ENCODE measurements at regions not wholly inside any gene's neighbourhood (a gene's known extent, or its start where the extent isn't known, plus 50 kb on each side); places are given as distances from the start of the nearest gene placed in this dataset.
A peak's percentile ranks its signal among the peaks of the same experiment; 100 is the strongest.

GRCh38 chr6:166743406-166744222, 116.6 kb upstream of the RPS6KA2 start:
- H3K23me2 ChIP-seq (ENCODE audit: insufficient read length, low read depth, low read length, poor library complexity, severe bottlenecking), result no peaks in the 10 kb centered on the region
- H2AK5ac ChIP-seq (ENCODE audit: insufficient read length, low read length), result no peak overlapping the region
- H3K36me3 Mint-ChIP-seq (ENCODE audit: insufficient read depth in 1 of 3, low read depth in 3 of 3), result no peaks in the 10 kb centered on the region
- no peak overlapping the region for H3K4ac ChIP-seq (ENCODE audit: low read depth, low read length)
- no CpG with 5 or more reads among the region's 21 CpGs for WGBS (ENCODE audit: extremely low coverage, insufficient read length, low lambda C conversion rate)
- no peak for DNase-seq
- peak overlapping the region in 2 of 3 experiments; percentile 57 to 67; a peak in 2 of 7 replicates for H3K27ac Mint-ChIP-seq
- peaks cover 3% of the 10 kb centered on the region; the same call in 1 of the 2 replicates for H3K27me3 Mint-ChIP-seq (ENCODE audit: low read depth)
- no peak overlapping the region for H3K4me2 ChIP-seq (ENCODE audit: insufficient read depth, insufficient read length, low read length)
- no peak overlapping the region for H3K23ac ChIP-seq (ENCODE audit: insufficient read length, low read depth, low read length)
- H2BK5ac ChIP-seq (ENCODE audit: insufficient read length, low read length), result no peak overlapping the region
- peaks cover 3% of the 10 kb centered on the region; the same call in 1 of the 2 replicates for H3K4me1 ChIP-seq (ENCODE audit: insufficient read depth, low read length)
- H3K4me3 Mint-ChIP-seq, result no peak overlapping the region
- no peaks in the 10 kb centered on the region for H3K79me1 ChIP-seq (ENCODE audit: insufficient read depth, low read depth, low read length, poor library complexity, severe bottlenecking)
- H2BK120ac ChIP-seq (ENCODE audit: low read depth, low read length, poor library complexity, severe bottlenecking), result no peak overlapping the region
- H4K8ac ChIP-seq (replicated peaks; ENCODE audit: insufficient read length, low read depth, low read length), result no peak overlapping the region
- no peak overlapping the region for H3K14ac ChIP-seq (ENCODE audit: insufficient read depth, low read length)
- H3K27ac ChIP-seq (ENCODE audit: insufficient read length, low read depth, low read length), result no peak overlapping the region
- H3K18ac ChIP-seq (ENCODE audit: insufficient read length, low read depth, low read length), result no peak overlapping the region
- no peak for TF ChIP-seq CTCF (conservative IDR thresholded peaks at IDR 0.05)
- H3K9ac ChIP-seq (ENCODE audit: extremely low read depth, insufficient read length, low read length), result no peak overlapping the region
- H4K5ac ChIP-seq (ENCODE audit: insufficient read length, low read depth, low read length), result no peak overlapping the region
- no peak overlapping the region for H3K56ac ChIP-seq (ENCODE audit: insufficient read length, low read depth, low read length)
- H4K20me1 ChIP-seq (ENCODE audit: control insufficient read depth, insufficient read depth, insufficient read length), result no peaks in the 10 kb centered on the region
- no peak overlapping the region for H2AFZ ChIP-seq (ENCODE audit: low read length)
- no peak overlapping the region for H2BK15ac ChIP-seq (ENCODE audit: low read depth, low read length)
- no peak overlapping the region for H2BK12ac ChIP-seq (ENCODE audit: insufficient read length, low read depth, low read length)
- no peaks in the 10 kb centered on the region for H3K27me3 ChIP-seq (ENCODE audit: insufficient read depth, low read length)
- no peaks in the 10 kb centered on the region for H3K9me3 ChIP-seq (ENCODE audit: control insufficient read depth, low read depth, low read length)
- H4K91ac ChIP-seq (ENCODE audit: insufficient read length, low read depth, low read length), result no peak overlapping the region
- H2BK20ac ChIP-seq (ENCODE audit: low read depth, low read length, poor library complexity, severe bottlenecking), result no peak overlapping the region
- peaks cover 13 to 14% of the 10 kb centered on the region in 2 experiments for H3K4me1 Mint-ChIP-seq
- H3K79me2 ChIP-seq (ENCODE audit: insufficient read depth, low read length), result no peaks in the 10 kb centered on the region
- peaks cover 0 to 3% of the 10 kb centered on the region in 2 experiments; a peak in 1 of 5 replicates for H3K9me3 Mint-ChIP-seq
- H3T11ph ChIP-seq (ENCODE audit: low read length), result no peak overlapping the region

Measured in H9 (cell line).